Progenitor cell of endocrine pancreas (in vitro differentiated cells): ENCODE measurements at regions not wholly inside any gene's neighbourhood (a gene's known extent, or its start where the extent isn't known, plus 50 kb on each side); places are given as distances from the start of the nearest gene placed in this dataset.

Source experiments
- DNase-seq: peaks from one replicate; pipeline ENCODE4 v3.0.0; 2021; ENCODE audit warnings: low spot score; ENCODE audit not compliant: unreplicated experiment
- H3K27ac Mint-ChIP-seq: 2 replicates; pipeline ENCODE4 v1.8.0; 2021; ENCODE audit warnings: mild to moderate bottlenecking, moderate library complexity, mixed read lengths
- H3K27me3 Mint-ChIP-seq: 2 replicates; pipeline ENCODE4 v1.8.0; 2021; ENCODE audit warnings: mixed read lengths
- H3K36me3 Mint-ChIP-seq: 2 replicates; pipeline ENCODE4 v1.8.0; 2022; ENCODE audit warnings: mixed read lengths; ENCODE audit not compliant: insufficient read depth
- H3K4me1 Mint-ChIP-seq: 2 replicates; pipeline ENCODE4 v1.8.0; 2021; ENCODE audit warnings: low read depth, mixed read lengths
- H3K4me3 Mint-ChIP-seq: 2 replicates; pipeline ENCODE4 v1.8.0; 2021; ENCODE audit warnings: low read depth, mild to moderate bottlenecking, moderate library complexity, mixed read lengths
- H3K9me3 Mint-ChIP-seq: 2 replicates; pipeline ENCODE4 v1.8.0; 2021; ENCODE audit warnings: low read depth, mixed read lengths
- TF ChIP-seq, protein P1 (sequence below): fragments of 200-600 bp; sonication (generic); IDR thresholded peaks from one replicate; pipeline ENCODE4 v1.5.0; 2021; ENCODE audit warnings: antibody characterized with exemption, mild to moderate bottlenecking; ENCODE audit not compliant: unreplicated experiment

DNA sequence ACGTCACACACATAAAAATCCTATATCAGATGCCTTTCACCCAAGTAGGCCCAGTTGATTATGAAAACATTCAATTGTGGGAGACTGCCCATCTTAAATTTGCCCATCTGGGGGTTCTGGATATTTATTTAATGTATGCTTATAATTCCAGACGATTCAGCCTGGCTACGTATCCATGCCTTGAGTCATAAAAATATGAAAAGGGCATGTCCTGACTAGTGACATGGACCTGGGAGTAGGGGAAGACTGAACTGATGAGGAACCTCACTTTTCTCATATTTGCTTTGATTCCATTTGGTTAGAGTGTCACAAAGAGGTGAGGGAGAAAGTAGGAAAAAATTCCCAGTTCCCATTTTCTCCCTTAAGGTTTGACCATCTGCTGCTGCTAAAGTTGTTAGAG is 122.5 kb upstream of the GNAO1 start:
- Mint-ChIP-seq H3K4me3 (no peak overlapping the region), H3K27me3 (no peaks in the 10 kb centered on the region), H3K36me3 (no peaks in the 10 kb centered on the region), H3K27ac (no peak overlapping the region), H3K4me1 (no peaks in the 10 kb centered on the region), H3K9me3 (no peaks in the 10 kb centered on the region)
- TF ChIP-seq, protein P1, sequence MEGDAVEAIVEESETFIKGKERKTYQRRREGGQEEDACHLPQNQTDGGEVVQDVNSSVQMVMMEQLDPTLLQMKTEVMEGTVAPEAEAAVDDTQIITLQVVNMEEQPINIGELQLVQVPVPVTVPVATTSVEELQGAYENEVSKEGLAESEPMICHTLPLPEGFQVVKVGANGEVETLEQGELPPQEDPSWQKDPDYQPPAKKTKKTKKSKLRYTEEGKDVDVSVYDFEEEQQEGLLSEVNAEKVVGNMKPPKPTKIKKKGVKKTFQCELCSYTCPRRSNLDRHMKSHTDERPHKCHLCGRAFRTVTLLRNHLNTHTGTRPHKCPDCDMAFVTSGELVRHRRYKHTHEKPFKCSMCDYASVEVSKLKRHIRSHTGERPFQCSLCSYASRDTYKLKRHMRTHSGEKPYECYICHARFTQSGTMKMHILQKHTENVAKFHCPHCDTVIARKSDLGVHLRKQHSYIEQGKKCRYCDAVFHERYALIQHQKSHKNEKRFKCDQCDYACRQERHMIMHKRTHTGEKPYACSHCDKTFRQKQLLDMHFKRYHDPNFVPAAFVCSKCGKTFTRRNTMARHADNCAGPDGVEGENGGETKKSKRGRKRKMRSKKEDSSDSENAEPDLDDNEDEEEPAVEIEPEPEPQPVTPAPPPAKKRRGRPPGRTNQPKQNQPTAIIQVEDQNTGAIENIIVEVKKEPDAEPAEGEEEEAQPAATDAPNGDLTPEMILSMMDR: no peak
- no peak for DNase-seq

DNA sequence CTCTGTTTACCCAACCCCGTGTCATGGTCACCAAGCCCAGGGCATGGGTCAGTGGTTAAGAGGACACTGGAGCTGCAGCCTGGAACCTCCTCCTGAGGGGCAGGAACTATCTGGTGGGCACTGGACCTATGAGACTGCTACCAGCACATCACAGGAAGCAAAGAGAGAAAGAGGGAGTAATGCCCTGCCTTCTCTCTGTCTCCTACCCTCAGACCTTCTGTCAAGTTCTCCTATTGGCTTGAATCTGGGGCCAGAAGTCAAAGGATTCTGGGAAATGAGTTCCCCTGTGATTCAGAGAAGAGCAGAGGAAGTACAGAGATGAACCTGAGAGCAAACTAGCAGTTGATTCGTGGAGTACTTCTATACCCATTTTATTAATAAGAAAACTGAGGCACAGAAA is 123.0 kb upstream of the GNAO1 start:
- Mint-ChIP-seq H3K4me1 (no peaks in the 10 kb centered on the region), H3K27me3 (no peaks in the 10 kb centered on the region), H3K9me3 (no peaks in the 10 kb centered on the region), H3K36me3 (no peaks in the 10 kb centered on the region), H3K4me3 (no peak overlapping the region), H3K27ac (no peak overlapping the region)
- TF ChIP-seq, protein P1: no peak
- no peak for DNase-seq

- no peak for DNase-seq
- Mint-ChIP-seq H3K4me3 (no peak overlapping the region), H3K9me3 (no peaks in the 10 kb centered on the region), H3K27me3 (no peaks in the 10 kb centered on the region), H3K36me3 (no peaks in the 10 kb centered on the region), H3K4me1 (no peaks in the 10 kb centered on the region), H3K27ac (no peak overlapping the region)
- TF ChIP-seq, protein P1: no peak
These were observed 123.9 kb upstream of the GNAO1 start for GRCh38 chr16:56067406-56067805.

- H3K27me3 Mint-ChIP-seq: peaks cover 3% of the 10 kb centered on the region
- no peak for DNase-seq
- TF ChIP-seq, protein P1: no peak
- H3K4me3 Mint-ChIP-seq: no peak overlapping the region
- no peaks in the 10 kb centered on the region for H3K4me1 Mint-ChIP-seq
- no peaks in the 10 kb centered on the region for H3K9me3 Mint-ChIP-seq
- H3K36me3 Mint-ChIP-seq: no peaks in the 10 kb centered on the region
- no peak overlapping the region for H3K27ac Mint-ChIP-seq
These were observed 124.7 kb upstream of the GNAO1 start for GRCh38 chr16:56066617-56067016.

DNA sequence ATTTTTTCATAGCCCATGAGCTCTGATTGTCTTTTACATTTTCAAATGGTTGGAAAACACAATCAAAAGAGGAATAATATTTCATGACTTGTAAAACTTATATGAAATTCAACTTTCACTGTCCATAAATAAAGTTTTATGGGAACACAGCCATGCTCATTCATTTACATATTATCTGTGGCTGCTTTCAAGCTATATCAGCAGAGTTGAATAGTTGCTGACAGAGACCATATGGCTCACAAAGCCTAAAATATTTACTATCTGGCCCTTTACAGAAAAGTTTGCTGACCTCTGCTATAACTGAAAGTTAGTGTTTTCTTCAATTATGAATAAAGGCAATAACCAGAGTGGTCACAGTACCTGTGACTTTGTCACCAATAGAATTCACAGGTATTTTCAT is 128.2 kb upstream of the GNAO1 start:
- DNase-seq: no peak
- Mint-ChIP-seq H3K4me3 (no peak overlapping the region), H3K4me1 (no peaks in the 10 kb centered on the region), H3K27me3 (peaks cover 10% of the 10 kb centered on the region), H3K9me3 (no peaks in the 10 kb centered on the region), H3K27ac (no peak overlapping the region), H3K36me3 (no peaks in the 10 kb centered on the region)
- TF ChIP-seq, protein P1: no peak
